Mucosa of rectum (tissue), 2 donors: ENCODE measurements at regions not wholly inside any gene's neighbourhood (a gene's known extent, or its start where the extent isn't known, plus 50 kb on each side); places are given as distances from the start of the nearest gene placed in this dataset.

Source experiments
- H3K27ac ChIP-seq, 2 donors: one replicate each; pipeline ENCODE4 v1.7.0; 2013; ENCODE audit warnings: inconsistent platforms in 2 of 2, low read depth in 2 of 2, low read length in 2 of 2
- H3K27me3 ChIP-seq, 2 donors: one replicate each; pipeline ENCODE4 v1.7.0; 2013; ENCODE audit warnings: low read length in 2 of 2; ENCODE audit not compliant: control insufficient read depth in 2 of 2, insufficient read depth in 2 of 2
- H3K36me3 ChIP-seq, 2 donors: one replicate each; pipeline ENCODE4 v1.7.0; 2013; ENCODE audit warnings: low read length in 2 of 2; ENCODE audit not compliant: control insufficient read depth in 2 of 2, insufficient read depth in 2 of 2
- H3K4me1 ChIP-seq, 2 donors: one replicate each; pipeline ENCODE4 v1.7.0; 2013; ENCODE audit warnings: low read length in 2 of 2, mild to moderate bottlenecking in 1 of 2; ENCODE audit not compliant: control insufficient read depth in 2 of 2, insufficient read depth in 2 of 2
- H3K4me3 ChIP-seq, 2 donors: one replicate each; pipeline ENCODE4 v1.7.0; 2013; ENCODE audit warnings: low read length in 2 of 2
- H3K9ac ChIP-seq, 2 donors: one replicate each; pipeline ENCODE4 v1.7.0; 2013; ENCODE audit warnings: low read length in 2 of 2, low read depth in 1 of 2, mild to moderate bottlenecking in 1 of 2
- H3K9me3 ChIP-seq, 2 donors: one replicate each; pipeline ENCODE4 v1.7.0; 2013; ENCODE audit warnings: low read length in 2 of 2; ENCODE audit not compliant: control insufficient read depth in 2 of 2
- donor health status: healthy.
- donor health status: Normal muscosa, but diverticular disease.

DNA sequence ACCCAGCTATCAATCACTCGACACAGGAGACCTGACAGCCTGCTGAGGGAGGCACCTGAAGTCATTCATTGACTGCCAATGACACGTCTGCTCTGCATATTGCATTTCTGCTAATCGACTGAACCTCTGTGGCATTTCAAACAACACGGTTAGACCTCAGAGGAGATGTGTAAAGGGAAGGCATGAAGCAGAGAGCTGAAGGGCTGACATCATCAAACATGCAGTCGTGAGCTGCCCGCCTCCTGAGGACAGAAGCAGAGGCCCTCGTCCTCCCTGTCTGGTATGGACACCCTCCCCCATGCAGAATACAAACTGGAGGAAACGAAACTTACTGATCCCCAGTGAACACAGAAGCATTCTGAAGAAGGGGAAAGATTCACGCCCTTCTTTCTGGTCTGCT lies 462.6 kb upstream of the MGMT start:
- no peak overlapping the region for H3K9ac ChIP-seq
- H3K9me3 ChIP-seq = no peaks in the 10 kb centered on the region
- no peak overlapping the region for H3K4me3 ChIP-seq
- H3K27ac ChIP-seq = no peak overlapping the region
- H3K36me3 ChIP-seq = no peaks in the 10 kb centered on the region
- no peaks in the 10 kb centered on the region for H3K4me1 ChIP-seq
- H3K27me3 ChIP-seq = no peaks in the 10 kb centered on the region

- H3K27me3 ChIP-seq = no peaks in the 10 kb centered on the region
- no peaks in the 10 kb centered on the region for H3K9me3 ChIP-seq
- H3K4me1 ChIP-seq = no peaks in the 10 kb centered on the region
- no peaks in the 10 kb centered on the region for H3K36me3 ChIP-seq
- no peak overlapping the region for H3K9ac ChIP-seq
- H3K4me3 ChIP-seq = no peak overlapping the region
- H3K27ac ChIP-seq = no peak overlapping the region
Observed at GRCh38 chr10:129005080-129005479, 462.0 kb upstream of the MGMT start.

DNA sequence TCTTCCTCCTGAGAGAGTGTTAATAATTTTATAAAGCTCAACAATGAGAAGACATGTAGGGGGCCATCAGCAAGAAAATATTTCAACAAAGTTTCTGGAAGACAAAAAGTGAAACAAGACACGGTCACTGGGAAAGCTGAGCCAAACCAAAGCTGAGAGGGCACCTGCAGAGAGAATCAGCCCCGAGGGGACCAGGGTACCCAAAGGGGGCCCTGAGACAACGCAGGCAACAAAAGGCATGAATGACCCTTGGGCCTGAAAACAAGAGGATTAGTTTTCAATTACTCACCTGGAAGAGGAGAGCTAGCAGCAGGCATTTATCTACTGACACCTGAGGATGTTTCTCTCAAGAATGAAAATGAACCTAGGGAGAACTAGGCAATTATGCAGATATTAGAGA lies 461.2 kb upstream of the MGMT start:
- H3K9ac ChIP-seq = no peak overlapping the region
- no peaks in the 10 kb centered on the region for H3K4me1 ChIP-seq
- no peak overlapping the region for H3K27ac ChIP-seq
- H3K36me3 ChIP-seq = no peaks in the 10 kb centered on the region
- H3K4me3 ChIP-seq = no peak overlapping the region
- no peaks in the 10 kb centered on the region for H3K27me3 ChIP-seq
- no peaks in the 10 kb centered on the region for H3K9me3 ChIP-seq

- H3K36me3 ChIP-seq = no peaks in the 10 kb centered on the region
- no peak overlapping the region for H3K27ac ChIP-seq
- no peak overlapping the region for H3K9ac ChIP-seq
- H3K27me3 ChIP-seq = no peaks in the 10 kb centered on the region
- no peaks in the 10 kb centered on the region for H3K9me3 ChIP-seq
- no peak overlapping the region for H3K4me3 ChIP-seq
- H3K4me1 ChIP-seq = no peaks in the 10 kb centered on the region
Observed at GRCh38 chr10:129018511-129018910, 448.5 kb upstream of the MGMT start.

DNA sequence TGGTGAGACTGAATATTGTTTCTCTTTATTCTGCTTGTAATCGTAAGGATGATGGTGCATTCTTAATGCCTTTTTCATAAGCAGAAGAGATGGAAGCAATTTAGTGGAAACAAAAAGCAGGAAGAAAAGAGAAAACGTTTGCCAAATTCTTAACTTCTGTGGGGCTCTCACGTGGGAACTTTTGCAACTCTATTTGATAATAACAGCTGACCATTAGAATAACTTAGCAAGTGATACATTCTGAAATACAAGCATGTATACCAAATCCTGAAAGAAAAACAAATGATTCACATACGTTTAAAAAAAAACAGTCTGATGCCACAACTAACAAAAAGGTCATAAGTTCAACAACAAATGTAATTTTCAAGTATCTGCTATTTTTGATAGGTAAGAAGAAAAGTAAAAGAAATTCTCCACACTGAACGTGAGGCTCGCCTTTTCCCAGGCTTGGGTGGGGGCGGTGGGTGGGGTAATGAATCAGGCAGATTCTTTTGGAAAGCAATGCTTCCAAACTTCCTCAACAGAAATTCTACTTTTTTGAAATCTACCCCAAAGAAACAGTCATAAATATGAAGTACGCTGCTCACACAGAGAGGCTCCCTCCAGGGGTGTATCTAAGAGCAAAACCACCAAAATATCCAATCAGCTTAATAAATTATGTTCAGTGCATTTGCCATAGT lies 446.2 kb upstream of the MGMT start:
- H3K9ac ChIP-seq = no peak overlapping the region
- H3K9me3 ChIP-seq = no peaks in the 10 kb centered on the region
- no peak overlapping the region for H3K27ac ChIP-seq
- H3K4me1 ChIP-seq = no peaks in the 10 kb centered on the region
- no peaks in the 10 kb centered on the region for H3K27me3 ChIP-seq
- no peaks in the 10 kb centered on the region for H3K36me3 ChIP-seq
- no peak overlapping the region for H3K4me3 ChIP-seq

DNA sequence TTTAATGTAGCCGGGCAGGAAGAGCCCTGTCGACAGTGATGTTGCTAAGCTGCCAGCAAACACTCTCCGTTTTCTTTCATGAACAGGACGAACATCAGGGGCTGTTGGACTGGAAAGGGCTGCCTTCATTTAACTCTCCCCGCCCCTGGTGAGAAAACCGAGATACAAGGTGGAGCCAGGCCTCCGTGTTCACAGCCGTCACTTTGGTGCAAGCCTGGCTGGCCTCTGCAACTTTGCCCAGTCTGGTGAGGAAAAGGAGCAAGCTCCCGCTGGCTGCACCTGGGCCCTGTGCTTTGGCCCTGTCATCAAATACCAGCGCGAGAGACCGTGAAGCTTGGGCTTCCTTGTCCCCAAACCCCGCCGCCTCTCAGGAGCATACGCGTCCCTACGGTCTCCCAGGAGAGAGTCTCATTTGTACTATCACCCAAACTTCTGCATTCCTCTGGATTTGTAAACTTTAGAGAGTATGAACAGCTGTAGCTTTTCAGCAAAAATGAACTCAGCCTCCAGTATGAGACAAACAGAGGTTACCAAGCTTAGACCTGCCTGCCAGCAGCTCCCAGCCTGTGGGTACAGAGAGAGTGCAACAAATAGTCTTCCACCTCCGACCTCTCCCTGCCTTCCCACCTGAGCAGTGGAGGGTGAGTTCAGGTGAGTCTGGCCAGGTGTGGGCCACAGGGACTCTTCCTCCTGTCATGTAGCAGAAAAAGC lies 445.3 kb upstream of the MGMT start:
- H3K9me3 ChIP-seq = no peaks in the 10 kb centered on the region
- H3K36me3 ChIP-seq = no peaks in the 10 kb centered on the region
- no peak overlapping the region for H3K27ac ChIP-seq
- no peak overlapping the region for H3K9ac ChIP-seq
- H3K27me3 ChIP-seq = no peaks in the 10 kb centered on the region
- no peak overlapping the region for H3K4me3 ChIP-seq
- H3K4me1 ChIP-seq = no peaks in the 10 kb centered on the region

DNA sequence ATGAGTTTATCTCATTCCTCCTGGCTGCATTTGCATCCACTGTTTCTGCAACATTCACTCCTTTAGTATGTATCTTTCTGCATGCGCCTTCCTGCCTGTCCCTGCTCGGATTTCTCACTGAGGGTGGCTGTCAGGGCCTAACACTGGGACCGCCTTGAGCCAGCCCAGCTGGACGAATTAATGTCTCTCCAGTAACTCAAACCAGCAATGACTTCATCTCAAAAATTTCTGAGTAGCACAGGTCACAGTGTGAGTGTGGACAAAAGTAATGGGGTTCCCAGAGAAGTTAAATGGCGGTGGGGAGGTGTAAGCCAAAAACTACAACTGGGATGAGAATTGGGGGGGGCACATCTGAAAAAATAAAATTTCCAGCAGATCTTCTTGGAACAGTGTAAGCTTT lies 444.0 kb upstream of the MGMT start:
- Histone ChIP-seq H3K4me3 (no peak overlapping the region), H3K27ac (no peak overlapping the region), H3K36me3 (no peaks in the 10 kb centered on the region), H3K9me3 (no peaks in the 10 kb centered on the region), H3K27me3 (no peaks in the 10 kb centered on the region), H3K4me1 (no peaks in the 10 kb centered on the region), H3K9ac (no peak overlapping the region)

GRCh38 chr10:129024046-129024445 lies 443.0 kb upstream of the MGMT start:
- Histone ChIP-seq H3K27me3 (no peaks in the 10 kb centered on the region), H3K9me3 (no peaks in the 10 kb centered on the region), H3K4me3 (no peak overlapping the region), H3K27ac (no peak overlapping the region), H3K9ac (no peak overlapping the region), H3K4me1 (no peaks in the 10 kb centered on the region), H3K36me3 (no peaks in the 10 kb centered on the region)

- no peak overlapping the region for H3K27ac ChIP-seq
- H3K9ac ChIP-seq = no peak overlapping the region
Observed at GRCh38 chr10:129025787-129026186, 441.3 kb upstream of the MGMT start.

GRCh38 chr10:129027906-129028305 lies 439.1 kb upstream of the MGMT start:
- Histone ChIP-seq H3K36me3 (no peaks in the 10 kb centered on the region), H3K9me3 (no peaks in the 10 kb centered on the region), H3K4me1 (no peaks in the 10 kb centered on the region), H3K4me3 (no peak overlapping the region), H3K9ac (no peak overlapping the region), H3K27ac (no peak overlapping the region), H3K27me3 (peaks cover 5 to 6% of the 10 kb centered on the region in 2 donors)

More at GRCh38 chr10:129025787-129026186, 441.3 kb upstream of the MGMT start:
- Histone ChIP-seq H3K9me3 (no peaks in the 10 kb centered on the region), H3K36me3 (no peaks in the 10 kb centered on the region), H3K4me1 (no peaks in the 10 kb centered on the region), H3K27me3 (peaks cover 0 to 3% of the 10 kb centered on the region in 2 donors), H3K4me3 (no peak overlapping the region)
